Pancreas (tissue), 10 donors: ENCODE measurements at regions not wholly inside any gene's neighbourhood (a gene's known extent, or its start where the extent isn't known, plus 50 kb on each side); places are given as distances from the start of the nearest gene placed in this dataset.

Experiments used
- ATAC-seq, 4 donors: fragments of 200-7000 bp; cut with Tn5 transposase; one replicate each; pipeline versions ENCODE4 v1.8.0 to v1.9.1; 2020; ENCODE audit warnings: mild to moderate bottlenecking in 4 of 4, moderate library complexity in 4 of 4
- DNase-seq, 6 donors: peaks; one replicate each; pipeline ENCODE4 v3.0.0-alpha.2; 2020
- FAIRE-seq: peaks from 2 replicates; lab custom pipeline; 2012; peaks lifted over from hg19 to GRCh38; lab: Jason Lieb, UNC
- H3K27ac ChIP-seq, 4 donors: fragments of 200-600 bp; sonication (generic); 1 replicate in 3 of 4; 2 replicates in 1 of 4; pipeline versions ENCODE4 v1.5.0 to v1.8.0; 2020
- H3K27me3 ChIP-seq, 4 donors: fragments of 200-600 bp; one replicate each; pipeline ENCODE4 v1.8.0; 2021
- H3K36me3 ChIP-seq, 3 donors: fragments of 200-600 bp; sonication (generic) in 1 of 3; one replicate each; pipeline versions ENCODE4 v1.5.0 to v1.8.0; 2020 to 2021
- H3K4me1 ChIP-seq, 3 donors: fragments of 200-600 bp; one replicate each; pipeline ENCODE4 v1.8.0; 2021
- H3K4me3 ChIP-seq, 4 donors: fragments of 200-600 bp; sonication (generic) in 2 of 4; one replicate each; pipeline versions ENCODE4 v1.5.0 to v1.8.0; 2020 to 2021
- H3K9me3 ChIP-seq, 4 donors: fragments of 200-600 bp; one replicate each; pipeline ENCODE4 v1.8.0; 2021
- CTCF ChIP-seq, 4 donors: fragments of 200-600 bp; sonication (generic) in 3 of 4; IDR thresholded peaks; one replicate each; pipeline versions ENCODE4 v1.5.0 to v1.8.0; 2021; ENCODE audit warnings: antibody characterized with exemption in 4 of 4
- WGBS, 2 donors: extraction: QIAGEN DNeasy Blood & Tissue Kit; methylation state at CpG; one replicate each; pipeline ENCODE4 v1.1.7; 2013; 5-methylcytosine and 5-hydroxymethylcytosine counted together
- intact Hi-C, 3 donors: fragments of 100-400 bp; cut with DNase I; formaldehyde crosslinking; loops; one replicate each; pipeline versions ENCODE4 v1.11.1 to v1.14.2; 2022
- donor health status: healthy with polysubstance abuse.
- donor health status: DM: no; HTN: no; CAD: no; lungs with moderate emphysema.
- donor health status: DM: no; HTN: no; CAD: no.
- donor health status: control.
- donor health status: control.
- donor health status: Bipolar disorder and iron deficiency.
- donor health status: DM: yes; HTN: yes; CAD: no.
- donor health status: DM: no; HTN: no; CAD: no.
- donor health status: DM: no; HTN: no; CAD: no.
- donor health status: DM: yes; HTN: yes; CAD: no.

- TF ChIP-seq CTCF (IDR thresholded peaks at IDR 0.05), result no peak
- no peak for DNase-seq
- Histone ChIP-seq H3K4me1 (no peaks in the 10 kb centered on the region), H3K36me3 (no peaks in the 10 kb centered on the region), H3K9me3 (no peaks in the 10 kb centered on the region), H3K4me3 (no peak overlapping the region), H3K27me3 (no peaks in the 10 kb centered on the region), H3K27ac (no peak overlapping the region)
- ATAC-seq, result peak in 2 of 4 donors; percentile 66 to 82
- no peak for FAIRE-seq
- intact Hi-C loops, result loop anchor here in 1 of 3 donors (5.0 kb wide), 1 partner anchor 747 kb away; no protein-coding TSS in a partner anchor
Observed at GRCh38 chr14:32259368-32260013, 56.4 kb upstream of the RNU6-8 start.

GRCh38 chr14:32263939-32264567 lies 61.0 kb upstream of the RNU6-8 start:
- ATAC-seq, result no peak
- H3K4me3 ChIP-seq, result no peak overlapping the region
- H3K36me3 ChIP-seq, result no peaks in the 10 kb centered on the region
- H3K27ac ChIP-seq, result no peak overlapping the region
- H3K27me3 ChIP-seq, result no peaks in the 10 kb centered on the region
- 46 to 98% methylated on average over 1 of the region's 1 CpG for WGBS, 2 donors
- no peak for TF ChIP-seq CTCF (IDR thresholded peaks at IDR 0.05)
- DNase-seq, result no peak
- FAIRE-seq, result no peak
- intact Hi-C loops, result no loop called here
- H3K9me3 ChIP-seq, result peaks cover 0 to 8% (median 0%) of the 10 kb centered on the region in 4 donors
- no peaks in the 10 kb centered on the region for H3K4me1 ChIP-seq

GRCh38 chr14:32265584-32265983 lies 62.5 kb upstream of the RNU6-8 start:
- no peak overlapping the region for H3K27ac ChIP-seq
- 52 to 69% methylated on average over 2 of the region's 2 CpGs for WGBS, 2 donors
- DNase-seq, result no peak
- no peaks in the 10 kb centered on the region for H3K27me3 ChIP-seq
- peaks cover 0 to 8% (median 0%) of the 10 kb centered on the region in 4 donors for H3K9me3 ChIP-seq
- intact Hi-C loops, result no loop called here
- no peak for TF ChIP-seq CTCF (IDR thresholded peaks at IDR 0.05)
- H3K4me3 ChIP-seq, result no peak overlapping the region
- H3K36me3 ChIP-seq, result no peaks in the 10 kb centered on the region
- ATAC-seq, result no peak
- FAIRE-seq, result no peak
- no peaks in the 10 kb centered on the region for H3K4me1 ChIP-seq

- WGBS, 2 donors, result 41 to 43% methylated on average over 3 of the region's 3 CpGs
- FAIRE-seq, result no peak
- no peak for ATAC-seq
Observed at GRCh38 chr14:32277998-32278397, 51.1 kb upstream of the AKAP6 start.

More at GRCh38 chr14:32277998-32278397, 51.1 kb upstream of the AKAP6 start:
- intact Hi-C loops, result no loop called here
- no peaks in the 10 kb centered on the region for H3K36me3 ChIP-seq
- no peaks in the 10 kb centered on the region for H3K9me3 ChIP-seq
- no peaks in the 10 kb centered on the region for H3K27me3 ChIP-seq
- no peaks in the 10 kb centered on the region for H3K4me1 ChIP-seq
- DNase-seq, result no peak
- H3K27ac ChIP-seq, result no peak overlapping the region
- no peak for TF ChIP-seq CTCF (IDR thresholded peaks at IDR 0.05)
- no peak overlapping the region for H3K4me3 ChIP-seq
